GM12892 (cell line): ENCODE measurements at regions not wholly inside any gene's neighbourhood (a gene's known extent, or its start where the extent isn't known, plus 50 kb on each side); places are given as distances from the start of the nearest gene placed in this dataset.
"Not testable (repeated sequence)": the region's sequence is repeated elsewhere in the genome, so short reads cannot be mapped to it uniquely, and the experiment has no call there.

Experiments
- POLR2A ChIP-seq: IDR thresholded peaks from 2 replicates; pipeline ENCODE4 v1.6.1; 2011; ENCODE audit warnings: low read depth, low read length, control low read depth
- POLR2AphosphoS5 ChIP-seq: IDR thresholded peaks from 2 replicates; pipeline ENCODE4 v1.6.1; 2011; ENCODE audit warnings: low read depth, low read length, control low read depth
- TAF1 ChIP-seq: IDR thresholded peaks from 2 replicates; pipeline ENCODE4 v1.6.1; 2011; ENCODE audit warnings: low read depth, mild to moderate bottlenecking, control low read depth, low read length, borderline replicate concordance

GRCh38 chr2:65963303-65963702, 471.6 kb upstream of the MEIS1 start:
- TF ChIP-seq POLR2A, POLR2AphosphoS5, TAF1: not testable (repeated sequence)
